ENCODE measurements at regions not wholly inside any gene's neighbourhood (a gene's known extent, or its start where the extent isn't known, plus 50 kb on each side); places are given as distances from the start of the nearest gene placed in this dataset.
A peak's percentile ranks its signal among the peaks of the same experiment; 100 is the strongest.

DNA sequence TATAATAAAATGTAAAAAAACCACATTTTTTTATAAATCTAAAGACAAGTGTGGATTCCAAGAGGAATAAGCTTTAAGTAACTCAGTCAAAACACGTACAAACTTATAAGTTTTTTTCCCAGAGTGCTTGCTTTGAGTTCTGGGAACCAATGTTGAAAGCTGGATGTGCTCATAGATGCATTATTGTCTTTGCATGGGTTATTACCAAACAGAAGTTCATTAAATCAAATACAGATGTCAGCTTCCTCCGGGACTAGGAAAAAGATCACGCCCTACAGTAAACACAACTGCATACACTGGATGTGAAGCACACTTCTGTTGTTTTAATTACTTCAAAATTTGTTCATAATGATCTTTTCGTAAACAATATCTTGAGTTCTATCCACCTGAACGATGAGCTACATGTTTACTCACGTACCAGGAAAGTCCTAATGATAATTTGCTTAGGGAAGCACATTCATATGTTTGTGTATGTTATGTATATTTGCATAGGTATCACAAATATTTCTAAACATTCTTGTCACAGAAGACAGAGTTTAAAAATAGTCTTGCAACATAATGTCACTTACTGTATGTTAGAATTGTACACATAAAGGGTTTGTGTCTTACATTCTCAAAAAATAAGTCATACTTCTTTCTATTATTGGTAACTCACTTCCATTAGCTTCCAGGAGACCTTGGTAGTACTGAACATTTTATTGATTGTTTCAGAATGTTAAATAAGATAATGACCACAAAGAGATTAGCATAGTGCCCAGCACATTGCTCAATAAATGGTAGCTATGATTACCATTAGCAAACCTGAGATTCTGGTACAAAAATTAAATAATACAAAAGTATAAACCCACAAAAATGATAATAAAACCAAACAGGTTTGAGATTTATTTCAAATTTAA is 427.4 kb downstream of the CETN3 start:
- DNase-seq (ENCODE audit: low read depth), result no peak
- TF ChIP-seq, protein P1, sequence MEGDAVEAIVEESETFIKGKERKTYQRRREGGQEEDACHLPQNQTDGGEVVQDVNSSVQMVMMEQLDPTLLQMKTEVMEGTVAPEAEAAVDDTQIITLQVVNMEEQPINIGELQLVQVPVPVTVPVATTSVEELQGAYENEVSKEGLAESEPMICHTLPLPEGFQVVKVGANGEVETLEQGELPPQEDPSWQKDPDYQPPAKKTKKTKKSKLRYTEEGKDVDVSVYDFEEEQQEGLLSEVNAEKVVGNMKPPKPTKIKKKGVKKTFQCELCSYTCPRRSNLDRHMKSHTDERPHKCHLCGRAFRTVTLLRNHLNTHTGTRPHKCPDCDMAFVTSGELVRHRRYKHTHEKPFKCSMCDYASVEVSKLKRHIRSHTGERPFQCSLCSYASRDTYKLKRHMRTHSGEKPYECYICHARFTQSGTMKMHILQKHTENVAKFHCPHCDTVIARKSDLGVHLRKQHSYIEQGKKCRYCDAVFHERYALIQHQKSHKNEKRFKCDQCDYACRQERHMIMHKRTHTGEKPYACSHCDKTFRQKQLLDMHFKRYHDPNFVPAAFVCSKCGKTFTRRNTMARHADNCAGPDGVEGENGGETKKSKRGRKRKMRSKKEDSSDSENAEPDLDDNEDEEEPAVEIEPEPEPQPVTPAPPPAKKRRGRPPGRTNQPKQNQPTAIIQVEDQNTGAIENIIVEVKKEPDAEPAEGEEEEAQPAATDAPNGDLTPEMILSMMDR (conservative IDR thresholded peaks at IDR 0.05; ENCODE audit: low read depth, low read length), result no peak
- no peak overlapping the region for H3K4me3 ChIP-seq (ENCODE audit: low read length)

DNA sequence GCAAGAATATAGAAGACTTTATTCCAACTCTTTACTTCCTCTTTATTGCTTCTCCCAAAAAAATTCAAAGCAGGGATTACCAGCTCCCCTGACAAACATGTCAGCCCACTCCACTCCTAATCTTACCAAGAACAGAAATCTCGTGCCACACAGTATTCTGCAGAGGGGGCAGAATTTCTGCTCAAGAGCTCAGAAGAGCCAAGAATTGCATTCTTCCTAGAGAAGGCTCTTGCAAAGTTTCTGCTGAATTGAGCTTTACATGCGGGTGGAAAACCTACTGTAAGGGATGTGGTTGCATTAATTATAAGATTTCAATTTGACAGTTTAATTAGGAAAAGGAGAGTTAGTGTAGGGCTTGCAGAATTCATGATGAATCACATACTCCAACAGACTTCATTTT is 428.5 kb downstream of the CETN3 start:
- no peak for DNase-seq (ENCODE audit: low read depth)
- H3K4me3 ChIP-seq (ENCODE audit: low read length), result no peak overlapping the region
- TF ChIP-seq, protein P1 (conservative IDR thresholded peaks at IDR 0.05; ENCODE audit: low read depth, low read length), result no peak

DNA sequence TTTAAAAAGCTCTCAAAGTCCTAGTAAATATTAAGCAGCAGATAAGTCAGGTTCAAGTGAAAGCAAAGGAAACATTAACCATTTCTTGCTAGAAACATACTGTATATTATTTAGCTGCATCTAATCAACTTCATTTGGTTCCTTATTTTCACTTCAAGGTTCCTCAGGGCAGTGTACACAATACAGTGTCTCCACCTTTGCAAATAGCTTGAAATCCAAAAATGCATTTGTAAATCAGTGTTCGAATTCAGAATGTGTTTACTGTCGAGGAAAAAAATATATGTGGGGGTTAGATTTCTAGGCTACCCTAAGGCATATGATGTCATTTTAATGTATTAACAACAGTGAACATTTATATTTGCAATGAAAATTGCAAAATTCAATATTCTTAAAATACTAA is 436.0 kb downstream of the CETN3 start:
- TF ChIP-seq, protein P1 (conservative IDR thresholded peaks at IDR 0.05; ENCODE audit: low read depth, low read length), result no peak
- no peak overlapping the region for H3K4me3 ChIP-seq (ENCODE audit: low read length)
- no peak for DNase-seq (ENCODE audit: low read depth)

DNA sequence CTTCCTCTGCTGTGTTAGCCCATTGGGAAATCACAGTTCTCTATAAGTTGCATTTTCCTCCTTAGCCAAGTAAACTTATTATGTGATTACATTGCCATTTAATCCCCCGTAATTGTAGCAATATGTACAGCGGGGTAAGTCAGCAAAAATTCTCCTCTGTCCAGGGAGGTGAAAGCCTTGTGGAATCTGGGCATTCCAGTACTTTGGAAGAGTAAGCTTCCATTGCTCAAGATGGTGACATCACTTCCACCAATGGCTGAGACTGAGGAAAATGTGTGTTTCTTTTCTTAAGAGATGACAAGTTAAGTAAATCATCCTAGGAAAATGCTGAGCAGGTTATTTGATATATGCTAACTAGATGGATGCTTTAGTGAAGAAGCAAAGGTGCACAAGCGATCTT is 436.7 kb downstream of the CETN3 start:
- TF ChIP-seq, protein P1 (conservative IDR thresholded peaks at IDR 0.05; ENCODE audit: low read depth, low read length), result no peak
- peak; percentile 35 for DNase-seq (ENCODE audit: low read depth)
- no peak overlapping the region for H3K4me3 ChIP-seq (ENCODE audit: low read length)

DNA sequence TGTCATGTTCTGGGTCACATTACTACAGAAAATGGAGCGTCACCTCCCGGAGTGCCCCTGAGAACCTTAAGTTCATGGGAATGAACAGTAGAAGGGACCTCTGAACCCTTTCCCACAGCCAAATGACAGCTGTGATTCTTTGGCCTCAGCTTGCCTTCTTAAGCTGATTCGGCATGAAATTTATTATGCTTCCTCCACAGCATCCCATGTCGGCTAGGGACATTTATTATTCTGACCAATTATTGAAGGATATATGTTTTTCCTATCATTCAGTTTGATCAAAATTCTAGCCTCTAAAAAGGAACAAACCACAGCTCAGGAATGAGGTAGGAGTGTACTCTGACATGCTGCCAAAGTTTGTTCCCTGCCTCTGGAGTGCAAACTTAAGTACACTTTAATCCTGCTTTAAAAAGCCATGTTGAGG is 440.6 kb downstream of the CETN3 start:
- DNase-seq (ENCODE audit: low read depth), result peak; percentile 83

DNA sequence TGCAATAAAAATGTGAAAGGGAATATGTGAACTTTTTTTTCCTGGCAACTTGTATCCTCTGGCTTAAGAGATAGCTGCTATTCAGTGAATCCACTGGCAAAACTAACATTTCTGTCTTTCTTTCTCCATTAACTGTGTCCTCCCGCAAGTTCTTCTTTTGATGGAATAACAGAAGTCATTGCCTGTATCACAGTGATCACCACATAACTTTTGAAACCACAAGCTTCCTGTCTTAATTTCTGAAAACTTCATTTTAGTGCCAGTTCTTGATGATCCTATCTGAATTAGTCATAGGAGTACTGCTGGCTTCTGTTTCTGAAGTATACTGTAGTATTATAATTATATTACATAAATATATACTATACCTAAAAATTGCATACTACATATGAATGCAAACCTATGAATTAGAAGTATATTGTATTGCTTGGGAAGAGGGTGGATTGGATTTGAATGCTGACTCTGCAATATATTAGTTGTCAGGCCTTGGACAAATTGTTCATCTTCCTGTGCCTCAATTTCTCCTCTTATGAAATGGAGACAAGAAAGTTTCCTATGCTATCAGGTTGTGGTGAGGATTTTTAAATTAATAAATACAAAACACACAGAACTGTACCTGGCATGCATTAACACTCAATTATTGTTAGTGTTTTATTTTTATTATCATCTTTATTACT is 441.6 kb downstream of the CETN3 start:
- H3K4me3 ChIP-seq (ENCODE audit: low read length), result no peak overlapping the region
- no peak for DNase-seq (ENCODE audit: low read depth)
- TF ChIP-seq, protein P1 (conservative IDR thresholded peaks at IDR 0.05; ENCODE audit: low read depth, low read length), result no peak

More for the DNA sequence above, 440.6 kb downstream of the CETN3 start:
- no peak overlapping the region for H3K4me3 ChIP-seq (ENCODE audit: low read length)
- TF ChIP-seq, protein P1 (conservative IDR thresholded peaks at IDR 0.05; ENCODE audit: low read depth, low read length), result no peak

All from retinal pigment epithelial cell (primary cell).